HL-60 (cell line): ENCODE measurements at regions not wholly inside any gene's neighbourhood (a gene's known extent, or its start where the extent isn't known, plus 50 kb on each side); places are given as distances from the start of the nearest gene placed in this dataset.

Source experiments
- DNase-seq, 2 experiments: peaks; one replicate each; pipeline ENCODE4 v3.0.0-alpha.2; 2010 to 2020; ENCODE audit warnings: low read depth in 1 of 2, low spot score in 1 of 2
- H3K27ac ChIP-seq: fragments of 250-450 bp; sonication (Bioruptor Pico); replicated peaks from 2 replicates; pipeline ENCODE4 v1.5.1; 2020; ENCODE audit warnings: mild to moderate bottlenecking, moderate library complexity
- H3K27me3 ChIP-seq: fragments of 250-450 bp; sonication (Bioruptor Pico); 2 replicates; pipeline ENCODE4 v1.5.1; 2021; ENCODE audit warnings: mild to moderate bottlenecking, moderate library complexity; ENCODE audit not compliant: insufficient read depth, poor library complexity, severe bottlenecking
- H3K4me3 ChIP-seq: replicated peaks from 2 replicates; pipeline ENCODE4 v1.5.1; 2011; ENCODE audit warnings: mild to moderate bottlenecking, control low read depth, low read length; ENCODE audit not compliant: insufficient read depth
- CTCF ChIP-seq: IDR thresholded peaks from one replicate; pipeline ENCODE4 v1.5.1; 2011; ENCODE audit warnings: low read length, control low read depth, inconsistent platforms; ENCODE audit not compliant: insufficient read depth
- GABPA ChIP-seq: IDR thresholded peaks from 2 replicates; pipeline ENCODE4 v1.6.1; 2012; ENCODE audit warnings: low read depth
- POLR2AphosphoS5 ChIP-seq: IDR thresholded peaks from 2 replicates; pipeline ENCODE4 v1.6.1; 2012; ENCODE audit warnings: low read depth
- SPI1 ChIP-seq: IDR thresholded peaks from 2 replicates; pipeline ENCODE4 v1.6.1; 2012; ENCODE audit warnings: low read depth, mild to moderate bottlenecking, borderline replicate concordance
- TF ChIP-seq, protein P1 (sequence below): IDR thresholded peaks from 2 replicates; pipeline ENCODE4 v1.6.1; 2012; ENCODE audit warnings: low read depth; ENCODE audit not compliant: insufficient replicate concordance

DNA sequence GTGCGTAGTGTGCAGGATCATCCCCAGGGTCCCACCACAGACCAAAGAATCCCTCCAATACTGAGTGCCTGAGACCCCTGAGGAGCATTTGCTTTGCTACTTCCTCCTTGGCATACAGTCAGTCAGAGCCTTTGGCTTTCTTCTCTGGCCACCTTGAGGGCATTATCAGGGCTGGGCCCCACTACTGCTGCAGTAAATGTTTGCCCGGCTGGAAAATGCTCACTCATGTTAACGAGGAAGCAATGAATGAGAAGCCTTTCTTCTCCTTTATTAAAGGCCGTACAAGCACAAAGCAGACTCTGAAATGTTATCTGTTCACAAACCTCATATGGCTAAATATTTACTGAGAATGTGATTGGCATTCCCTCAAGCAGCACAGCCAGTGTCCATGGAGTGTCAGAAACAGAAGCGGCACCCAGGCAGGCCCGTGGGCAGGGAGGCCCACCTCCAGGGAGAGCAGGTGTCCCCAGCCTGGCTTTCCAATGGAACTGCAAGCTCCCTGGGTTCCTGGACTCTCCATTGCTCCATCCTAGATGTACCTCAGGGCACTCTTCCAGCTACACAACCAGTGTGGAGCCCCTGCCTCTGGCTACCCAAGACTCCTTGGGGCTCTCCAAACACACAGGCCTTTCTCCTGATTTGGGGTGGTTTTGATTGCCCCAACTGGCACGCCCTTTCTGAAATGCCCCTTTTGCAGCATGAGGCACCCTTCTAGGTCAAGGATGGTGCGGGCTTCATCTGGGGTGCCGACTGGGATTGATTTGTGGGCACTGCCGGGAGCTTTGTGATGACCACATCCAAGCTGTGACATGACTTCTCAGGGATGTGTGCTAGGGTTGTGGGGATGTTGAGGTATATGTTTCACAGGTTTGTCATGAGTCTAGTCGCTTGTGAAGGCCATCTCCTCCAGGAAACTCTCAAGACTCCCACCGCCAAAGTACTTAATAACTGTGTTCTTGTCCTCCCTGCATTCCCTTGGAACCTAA is 195.6 kb downstream of the FAM43A start:
- TF ChIP-seq CTCF = no peak
- TF ChIP-seq, protein P1, sequence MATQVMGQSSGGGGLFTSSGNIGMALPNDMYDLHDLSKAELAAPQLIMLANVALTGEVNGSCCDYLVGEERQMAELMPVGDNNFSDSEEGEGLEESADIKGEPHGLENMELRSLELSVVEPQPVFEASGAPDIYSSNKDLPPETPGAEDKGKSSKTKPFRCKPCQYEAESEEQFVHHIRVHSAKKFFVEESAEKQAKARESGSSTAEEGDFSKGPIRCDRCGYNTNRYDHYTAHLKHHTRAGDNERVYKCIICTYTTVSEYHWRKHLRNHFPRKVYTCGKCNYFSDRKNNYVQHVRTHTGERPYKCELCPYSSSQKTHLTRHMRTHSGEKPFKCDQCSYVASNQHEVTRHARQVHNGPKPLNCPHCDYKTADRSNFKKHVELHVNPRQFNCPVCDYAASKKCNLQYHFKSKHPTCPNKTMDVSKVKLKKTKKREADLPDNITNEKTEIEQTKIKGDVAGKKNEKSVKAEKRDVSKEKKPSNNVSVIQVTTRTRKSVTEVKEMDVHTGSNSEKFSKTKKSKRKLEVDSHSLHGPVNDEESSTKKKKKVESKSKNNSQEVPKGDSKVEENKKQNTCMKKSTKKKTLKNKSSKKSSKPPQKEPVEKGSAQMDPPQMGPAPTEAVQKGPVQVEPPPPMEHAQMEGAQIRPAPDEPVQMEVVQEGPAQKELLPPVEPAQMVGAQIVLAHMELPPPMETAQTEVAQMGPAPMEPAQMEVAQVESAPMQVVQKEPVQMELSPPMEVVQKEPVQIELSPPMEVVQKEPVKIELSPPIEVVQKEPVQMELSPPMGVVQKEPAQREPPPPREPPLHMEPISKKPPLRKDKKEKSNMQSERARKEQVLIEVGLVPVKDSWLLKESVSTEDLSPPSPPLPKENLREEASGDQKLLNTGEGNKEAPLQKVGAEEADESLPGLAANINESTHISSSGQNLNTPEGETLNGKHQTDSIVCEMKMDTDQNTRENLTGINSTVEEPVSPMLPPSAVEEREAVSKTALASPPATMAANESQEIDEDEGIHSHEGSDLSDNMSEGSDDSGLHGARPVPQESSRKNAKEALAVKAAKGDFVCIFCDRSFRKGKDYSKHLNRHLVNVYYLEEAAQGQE = no peak
- no peak for TF ChIP-seq GABPA
- no peak for TF ChIP-seq POLR2AphosphoS5
- no peak for TF ChIP-seq SPI1
- Histone ChIP-seq H3K27me3 (no peaks in the 10 kb centered on the region), H3K4me3 (no peak overlapping the region), H3K27ac (peak overlapping the region; percentile 45)
- DNase-seq = peak in 1 of 2 experiments; percentile 69

DNA sequence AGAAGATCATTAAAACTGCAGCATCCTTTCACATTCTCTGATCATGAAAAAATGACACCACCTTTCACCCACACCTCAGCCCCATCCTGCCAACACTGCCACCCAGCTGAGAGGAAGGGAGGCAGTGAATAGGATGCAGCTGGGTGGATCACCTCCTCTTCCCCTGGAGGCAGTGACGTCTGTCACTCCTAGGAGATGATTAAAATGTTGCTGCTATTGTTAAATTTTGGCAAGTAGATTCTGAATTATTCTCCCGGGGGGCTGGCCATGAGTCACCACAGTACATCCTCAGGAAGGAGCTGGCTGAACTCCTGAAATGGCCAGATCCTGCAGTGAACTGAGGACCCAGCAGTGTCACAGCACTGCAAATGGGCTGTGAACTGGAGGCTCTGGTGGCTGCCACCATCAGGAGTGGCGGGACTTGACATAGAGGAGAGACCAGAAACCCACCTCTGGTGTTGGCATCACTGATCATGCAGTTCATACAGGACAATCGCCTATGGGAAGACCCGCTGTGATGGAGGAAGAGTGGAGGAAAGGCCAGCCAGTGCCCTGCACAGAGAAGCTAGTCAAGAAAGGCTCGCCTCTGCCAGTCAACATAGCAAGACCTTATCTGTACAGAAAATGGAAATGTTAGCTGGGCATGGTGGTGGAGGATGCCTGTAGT is 199.1 kb downstream of the FAM43A start:
- no peak for TF ChIP-seq SPI1
- no peak for TF ChIP-seq POLR2AphosphoS5
- no peak for TF ChIP-seq GABPA
- TF ChIP-seq, protein P1 = no peak
- TF ChIP-seq CTCF = no peak
- no peak overlapping the region for H3K27ac ChIP-seq
- DNase-seq = no peak
- no peaks in the 10 kb centered on the region for H3K27me3 ChIP-seq
- no peak overlapping the region for H3K4me3 ChIP-seq

DNA sequence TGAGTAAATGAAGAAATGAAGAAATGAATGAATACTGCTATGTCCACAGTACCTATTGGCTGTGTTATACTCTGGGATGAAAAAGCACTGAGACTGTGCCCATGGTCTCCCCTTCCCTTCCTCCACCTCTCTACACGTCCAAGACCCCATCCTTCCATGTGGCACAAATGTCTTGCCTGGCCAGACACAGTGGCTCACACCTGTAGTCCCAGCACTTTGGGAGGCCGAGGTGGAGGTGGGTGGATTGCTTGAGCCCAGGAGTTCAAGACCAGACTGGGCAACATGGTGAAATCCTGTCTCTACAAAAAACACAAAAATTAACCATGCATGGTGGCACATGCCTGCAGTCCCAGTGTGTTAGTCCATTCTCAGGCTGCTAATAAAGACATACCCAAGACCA is 200.1 kb downstream of the FAM43A start:
- DNase-seq = no peak
- no peaks in the 10 kb centered on the region for H3K27me3 ChIP-seq
- no peak overlapping the region for H3K4me3 ChIP-seq
- no peak overlapping the region for H3K27ac ChIP-seq
- TF ChIP-seq CTCF (no peak), POLR2AphosphoS5 (no peak), SPI1 (no peak), GABPA (no peak)
- TF ChIP-seq, protein P1 = no peak
